ENCODE measurements at regions not wholly inside any gene's neighbourhood (a gene's known extent, or its start where the extent isn't known, plus 50 kb on each side); places are given as distances from the start of the nearest gene placed in this dataset.
"Not testable (repeated sequence)": the region's sequence is repeated elsewhere in the genome, so short reads cannot be mapped to it uniquely, and the experiment has no call there.

DNA sequence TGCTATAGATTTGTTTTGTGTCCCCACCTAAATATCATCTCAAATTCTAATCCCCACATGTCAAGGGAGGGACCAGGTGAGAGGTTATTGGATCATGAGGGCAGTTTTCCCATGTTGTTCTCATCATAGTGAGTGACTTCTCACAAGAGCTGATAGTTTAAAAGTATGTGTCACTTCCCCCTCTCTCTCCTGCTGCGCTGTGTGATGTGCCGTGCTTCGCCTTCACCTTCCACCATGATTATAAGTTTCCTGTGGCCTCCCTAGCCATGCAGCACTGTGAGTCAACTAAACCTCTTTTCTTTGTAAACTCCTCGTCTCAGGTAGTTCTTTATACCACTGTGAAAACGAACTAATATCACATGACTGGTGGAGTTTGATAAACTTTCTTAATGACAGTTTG, 814.8 kb downstream of the TMEM121 start:
- not testable (repeated sequence) for TF ChIP-seq EZH2 (IDR thresholded peaks at IDR 0.05); POLR2AphosphoS5 (IDR thresholded peaks at IDR 0.05; ENCODE audit: borderline replicate concordance, low read depth, low read length); FOXP2 (optimal IDR thresholded peaks at IDR 0.05; ENCODE audit: control extremely low read depth, extremely low read length, insufficient read depth)

Measured in SK-N-MC (cell line).